MM.1S (cell line): ENCODE measurements at regions not wholly inside any gene's neighbourhood (a gene's known extent, or its start where the extent isn't known, plus 50 kb on each side); places are given as distances from the start of the nearest gene placed in this dataset.

Experiments
- EZH2 ChIP-seq: fragments of 300-600 bp; sonication (generic); optimal IDR thresholded peaks from 2 replicates; pipeline ENCODE3; 2017; ENCODE audit warnings: low read depth, mild to moderate bottlenecking, antibody characterized with exemption, low read length, mixed read lengths
- TF ChIP-seq, protein P1 (sequence below): fragments of 300-600 bp; sonication (generic); IDR thresholded peaks from 2 replicates; pipeline ENCODE4 v1.5.1; 2016; ENCODE audit warnings: antibody characterized with exemption, low read length, mixed read lengths

- TF ChIP-seq, protein P1, sequence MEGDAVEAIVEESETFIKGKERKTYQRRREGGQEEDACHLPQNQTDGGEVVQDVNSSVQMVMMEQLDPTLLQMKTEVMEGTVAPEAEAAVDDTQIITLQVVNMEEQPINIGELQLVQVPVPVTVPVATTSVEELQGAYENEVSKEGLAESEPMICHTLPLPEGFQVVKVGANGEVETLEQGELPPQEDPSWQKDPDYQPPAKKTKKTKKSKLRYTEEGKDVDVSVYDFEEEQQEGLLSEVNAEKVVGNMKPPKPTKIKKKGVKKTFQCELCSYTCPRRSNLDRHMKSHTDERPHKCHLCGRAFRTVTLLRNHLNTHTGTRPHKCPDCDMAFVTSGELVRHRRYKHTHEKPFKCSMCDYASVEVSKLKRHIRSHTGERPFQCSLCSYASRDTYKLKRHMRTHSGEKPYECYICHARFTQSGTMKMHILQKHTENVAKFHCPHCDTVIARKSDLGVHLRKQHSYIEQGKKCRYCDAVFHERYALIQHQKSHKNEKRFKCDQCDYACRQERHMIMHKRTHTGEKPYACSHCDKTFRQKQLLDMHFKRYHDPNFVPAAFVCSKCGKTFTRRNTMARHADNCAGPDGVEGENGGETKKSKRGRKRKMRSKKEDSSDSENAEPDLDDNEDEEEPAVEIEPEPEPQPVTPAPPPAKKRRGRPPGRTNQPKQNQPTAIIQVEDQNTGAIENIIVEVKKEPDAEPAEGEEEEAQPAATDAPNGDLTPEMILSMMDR, result no peak
- no peak for TF ChIP-seq EZH2
Measured at GRCh38 chr7:19554581-19554980, 154.3 kb downstream of the POLR1F start.
